Effector memory CD8-positive, alpha-beta T cell (primary cell): ENCODE measurements at regions not wholly inside any gene's neighbourhood (a gene's known extent, or its start where the extent isn't known, plus 50 kb on each side); places are given as distances from the start of the nearest gene placed in this dataset.

ENCODE experiments used
- ATAC-seq: fragments of 150-1000 bp; cut with Tn5 transposase; replicated peaks from 2 replicates; pipeline ENCODE4 v1.10.0; 2021; ENCODE audit warnings: mild to moderate bottlenecking, moderate library complexity
- DNase-seq, 3 experiments: peaks; one replicate each; pipeline ENCODE4 v3.0.0; 2021
- H3K27ac Mint-ChIP-seq, 2 donors: one replicate each; pipeline ENCODE4 v1.8.0; 2022; ENCODE audit warnings: mild to moderate bottlenecking in 2 of 2, mixed read lengths in 2 of 2, moderate library complexity in 2 of 2
- H3K27me3 Mint-ChIP-seq, 2 donors: one replicate each; pipeline ENCODE4 v1.8.0; 2022; ENCODE audit warnings: mixed read lengths in 2 of 2
- H3K36me3 Mint-ChIP-seq: one replicate; pipeline ENCODE4 v1.8.0; 2022; ENCODE audit warnings: mild to moderate bottlenecking, moderate library complexity, mixed read lengths; ENCODE audit not compliant: insufficient read depth
- H3K4me1 Mint-ChIP-seq, 2 donors: one replicate each; pipeline ENCODE4 v1.8.0; 2022; ENCODE audit warnings: low read depth in 2 of 2, mixed read lengths in 2 of 2
- H3K4me3 Mint-ChIP-seq, 2 donors: one replicate each; pipeline ENCODE4 v1.8.0; 2022; ENCODE audit warnings: mild to moderate bottlenecking in 2 of 2, mixed read lengths in 2 of 2, moderate library complexity in 2 of 2
- H3K9me3 Mint-ChIP-seq, 2 donors: one replicate each; pipeline ENCODE4 v1.8.0; 2022; ENCODE audit warnings: mixed read lengths in 2 of 2

DNA sequence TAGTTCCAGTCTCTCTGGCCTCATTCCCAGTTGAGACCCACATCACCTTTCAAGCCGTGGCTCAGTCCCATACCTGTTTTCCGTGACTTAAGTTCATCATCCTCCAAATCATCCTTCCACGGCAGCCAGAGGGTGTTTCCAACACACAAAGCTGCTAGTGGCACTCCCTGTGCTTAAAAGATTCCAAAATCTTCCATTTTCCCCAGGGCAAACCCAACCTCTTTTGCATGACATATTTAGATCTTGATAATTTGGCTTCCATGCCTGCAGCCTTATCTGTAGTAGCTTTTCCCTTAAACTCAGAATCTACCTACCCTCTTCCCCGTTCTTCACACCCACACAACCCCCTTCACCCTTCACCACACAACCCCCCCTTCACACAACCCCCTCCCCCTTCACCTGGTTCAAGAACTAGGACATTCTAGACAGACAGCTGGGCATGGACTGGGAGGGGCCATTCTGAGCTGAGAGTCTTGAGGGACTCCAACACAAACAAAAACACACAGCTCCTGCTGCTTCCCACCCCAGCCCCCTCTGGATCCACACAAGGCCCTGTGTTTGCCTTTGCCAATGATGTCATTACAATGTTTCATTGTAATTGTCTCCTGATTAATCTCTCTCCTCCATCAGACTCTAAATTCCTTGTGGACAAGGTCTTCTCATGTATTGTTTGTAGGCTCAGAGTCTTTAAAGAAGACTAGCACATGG is 268.2 kb downstream of the SH3GL2 start:
- ATAC-seq (no peak), DNase-seq (no peak)
- Mint-ChIP-seq H3K36me3 (no peaks in the 10 kb centered on the region), H3K4me3 (no peak overlapping the region), H3K27ac (no peak overlapping the region), H3K9me3 (peaks cover 4 to 23% of the 10 kb centered on the region in 2 donors), H3K4me1 (no peaks in the 10 kb centered on the region), H3K27me3 (no peaks in the 10 kb centered on the region)

DNA sequence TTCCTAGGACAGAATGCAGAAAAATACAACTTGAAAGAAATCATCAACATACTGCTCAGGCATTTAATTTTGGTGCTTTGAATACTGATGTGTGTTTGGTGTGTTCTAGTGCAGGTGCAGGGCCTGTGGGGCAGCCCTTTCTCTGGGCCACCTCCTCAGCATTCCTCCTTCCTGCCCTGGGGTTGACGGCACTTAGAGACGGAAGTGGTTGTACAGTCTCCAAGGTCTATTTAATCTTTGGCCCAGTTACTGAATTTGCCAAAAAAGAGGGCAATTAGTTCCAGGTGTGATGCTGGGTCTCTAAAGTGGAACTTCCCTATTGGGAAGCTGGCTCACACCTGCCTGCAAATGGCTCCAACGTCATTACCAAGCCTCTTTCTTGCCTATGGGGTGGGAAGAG is 269.0 kb downstream of the SH3GL2 start:
- no peak overlapping the region for H3K27ac Mint-ChIP-seq
- no peak overlapping the region for H3K4me3 Mint-ChIP-seq
- DNase-seq (no peak), ATAC-seq (no peak)
- no peaks in the 10 kb centered on the region for H3K36me3 Mint-ChIP-seq
- peaks cover 4 to 16% of the 10 kb centered on the region in 2 donors for H3K9me3 Mint-ChIP-seq
- H3K27me3 Mint-ChIP-seq: no peaks in the 10 kb centered on the region
- no peaks in the 10 kb centered on the region for H3K4me1 Mint-ChIP-seq

DNA sequence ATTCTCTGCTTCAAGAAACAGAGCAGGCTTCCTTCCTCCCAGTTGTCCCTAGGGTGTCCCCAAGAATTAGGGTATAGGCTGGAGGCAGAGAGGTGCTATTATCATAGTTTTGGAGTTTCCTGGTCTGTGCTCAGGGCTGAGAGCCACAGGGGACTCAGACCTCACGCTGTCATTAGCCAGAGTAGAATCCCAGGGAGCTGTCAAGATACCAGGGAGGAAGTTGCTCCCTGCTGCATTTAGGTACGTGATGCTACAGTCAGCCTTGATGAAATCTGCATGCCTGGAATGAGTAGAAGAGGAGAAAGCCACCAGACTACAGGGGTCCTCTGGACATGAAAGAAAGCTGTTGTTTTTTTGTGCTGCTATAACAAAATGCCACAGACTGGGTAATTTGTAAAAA is 273.2 kb downstream of the SH3GL2 start:
- H3K9me3 Mint-ChIP-seq: peaks cover 0 to 2% of the 10 kb centered on the region in 2 donors
- ATAC-seq: no peak
- no peak overlapping the region for H3K4me3 Mint-ChIP-seq

DNA sequence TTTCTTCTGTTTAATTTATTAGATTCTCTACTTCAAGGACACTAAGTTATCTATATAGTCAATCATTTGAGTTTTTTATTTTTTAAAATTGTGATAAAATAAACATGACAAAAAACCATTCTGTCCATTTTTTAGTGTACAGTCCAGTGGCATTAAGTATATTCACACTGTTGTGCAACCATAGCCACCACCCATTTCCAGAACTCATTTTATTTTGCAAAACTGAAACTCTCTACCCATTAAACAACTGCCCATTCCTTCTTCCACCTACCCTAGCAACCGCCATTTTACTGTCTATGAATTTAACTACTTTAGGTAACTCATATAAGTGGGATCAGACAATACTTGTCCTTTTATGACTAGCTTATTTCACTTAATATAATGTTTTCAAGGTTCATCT is 275.6 kb downstream of the SH3GL2 start:
- no peak overlapping the region for H3K4me3 Mint-ChIP-seq
- ATAC-seq (no peak), DNase-seq (no peak)
- H3K36me3 Mint-ChIP-seq: no peaks in the 10 kb centered on the region
- H3K27me3 Mint-ChIP-seq: no peaks in the 10 kb centered on the region
- peaks cover 0 to 4% of the 10 kb centered on the region in 2 donors for H3K9me3 Mint-ChIP-seq
- no peaks in the 10 kb centered on the region for H3K4me1 Mint-ChIP-seq
- H3K27ac Mint-ChIP-seq: no peak overlapping the region

More for the DNA sequence above, 273.2 kb downstream of the SH3GL2 start:
- Mint-ChIP-seq H3K27ac (no peak overlapping the region), H3K36me3 (no peaks in the 10 kb centered on the region), H3K27me3 (no peaks in the 10 kb centered on the region), H3K4me1 (no peaks in the 10 kb centered on the region)
- no peak for DNase-seq

DNA sequence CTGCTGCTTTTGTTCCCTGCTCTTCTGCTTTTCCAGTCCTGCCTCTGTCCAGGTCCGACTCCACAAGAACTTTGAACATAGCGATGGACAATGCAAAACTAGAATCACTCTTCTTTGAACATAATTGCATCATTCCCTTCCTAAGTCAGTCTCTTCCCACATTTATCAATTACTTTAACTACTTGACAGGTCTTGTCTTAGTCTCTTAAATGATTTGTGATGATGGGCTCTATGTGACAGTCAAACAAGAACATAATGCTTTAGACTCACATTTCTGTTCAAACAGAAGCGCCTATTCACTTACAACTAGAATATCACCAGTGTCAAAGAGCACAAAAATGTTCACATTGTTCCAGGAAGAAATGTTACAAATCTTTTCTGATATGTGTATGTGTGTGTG is 278.1 kb downstream of the SH3GL2 start:
- H3K4me1 Mint-ChIP-seq: no peaks in the 10 kb centered on the region

DNA sequence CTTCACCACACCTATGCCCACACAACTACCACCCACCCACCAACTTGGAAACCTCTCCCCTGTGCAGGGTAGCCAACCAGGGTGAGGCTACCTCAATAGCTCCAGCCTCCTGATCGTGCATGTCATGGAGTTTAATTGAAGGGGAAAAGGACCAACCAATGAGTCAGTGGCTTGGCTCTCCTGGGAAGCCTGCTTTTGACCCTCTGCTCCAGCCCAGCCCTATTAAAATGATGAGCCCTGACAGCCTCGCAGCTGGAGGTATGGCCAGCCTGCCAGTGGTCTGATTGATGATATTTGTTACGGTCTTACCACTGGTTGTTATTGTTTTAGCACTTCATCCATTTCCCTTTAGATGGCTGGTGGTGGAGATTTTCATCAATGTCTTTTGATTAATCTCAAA is 280.4 kb downstream of the SH3GL2 start:
- Mint-ChIP-seq H3K4me1 (no peaks in the 10 kb centered on the region), H3K9me3 (peaks cover 0 to 7% of the 10 kb centered on the region in 2 donors), H3K27me3 (no peaks in the 10 kb centered on the region), H3K4me3 (no peak overlapping the region), H3K36me3 (no peaks in the 10 kb centered on the region), H3K27ac (no peak overlapping the region)
- ATAC-seq (no peak), DNase-seq (no peak)

More for the DNA sequence above, 278.1 kb downstream of the SH3GL2 start:
- H3K4me3 Mint-ChIP-seq: no peak overlapping the region
- peaks cover 0 to 7% of the 10 kb centered on the region in 2 donors for H3K9me3 Mint-ChIP-seq
- no peaks in the 10 kb centered on the region for H3K36me3 Mint-ChIP-seq
- H3K27me3 Mint-ChIP-seq: no peaks in the 10 kb centered on the region
- DNase-seq (no peak), ATAC-seq (no peak)
- H3K27ac Mint-ChIP-seq: no peak overlapping the region

DNA sequence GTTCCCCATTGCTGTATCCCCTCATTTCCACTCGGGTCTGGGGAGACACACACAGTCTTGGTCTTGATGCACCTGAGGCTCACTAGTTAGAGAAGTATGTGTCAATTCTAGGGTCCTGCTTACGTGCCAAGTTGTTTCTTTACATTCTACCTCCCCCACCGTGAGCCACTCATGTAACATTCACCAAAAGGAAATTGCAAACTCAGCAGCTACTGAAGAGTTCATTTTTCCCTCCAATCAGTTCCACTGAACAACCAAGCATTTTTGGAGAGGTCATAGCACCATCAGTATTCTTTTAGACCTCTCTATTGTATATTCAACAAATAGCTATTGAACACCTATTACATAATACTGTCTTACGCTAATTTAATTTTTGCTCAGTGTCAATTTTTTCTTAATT is 281.1 kb downstream of the SH3GL2 start:
- no peak overlapping the region for H3K27ac Mint-ChIP-seq
- H3K4me1 Mint-ChIP-seq: no peaks in the 10 kb centered on the region
- DNase-seq (no peak), ATAC-seq (no peak)
- no peaks in the 10 kb centered on the region for H3K27me3 Mint-ChIP-seq
- H3K4me3 Mint-ChIP-seq: no peak overlapping the region
- peaks cover 0 to 7% of the 10 kb centered on the region in 2 donors for H3K9me3 Mint-ChIP-seq
- no peaks in the 10 kb centered on the region for H3K36me3 Mint-ChIP-seq

DNA sequence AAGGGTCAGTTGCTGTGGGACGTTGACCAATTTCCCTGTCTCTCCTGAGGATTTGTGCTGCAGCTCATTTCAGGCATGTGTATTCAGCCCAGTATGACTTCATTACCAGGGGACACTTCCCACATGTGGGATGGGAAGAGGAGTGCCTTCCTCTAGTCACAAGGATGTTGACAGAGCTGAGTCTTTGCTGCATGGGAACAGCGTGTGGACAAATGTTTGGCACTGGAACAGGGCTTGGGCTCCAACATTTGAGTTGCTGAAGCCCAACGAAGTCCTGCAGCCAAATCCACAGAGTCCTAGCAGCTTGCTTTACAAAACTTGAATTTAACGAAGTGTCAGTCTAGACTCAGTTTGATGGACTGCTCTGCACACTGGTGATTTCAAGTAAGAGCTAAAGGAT is 283.2 kb downstream of the SH3GL2 start:
- Mint-ChIP-seq H3K4me1 (no peaks in the 10 kb centered on the region), H3K27ac (no peak overlapping the region), H3K36me3 (no peaks in the 10 kb centered on the region), H3K27me3 (no peaks in the 10 kb centered on the region), H3K4me3 (no peak overlapping the region), H3K9me3 (peaks cover 0 to 10% of the 10 kb centered on the region in 2 donors)
- ATAC-seq: no peak
- DNase-seq: no peak

DNA sequence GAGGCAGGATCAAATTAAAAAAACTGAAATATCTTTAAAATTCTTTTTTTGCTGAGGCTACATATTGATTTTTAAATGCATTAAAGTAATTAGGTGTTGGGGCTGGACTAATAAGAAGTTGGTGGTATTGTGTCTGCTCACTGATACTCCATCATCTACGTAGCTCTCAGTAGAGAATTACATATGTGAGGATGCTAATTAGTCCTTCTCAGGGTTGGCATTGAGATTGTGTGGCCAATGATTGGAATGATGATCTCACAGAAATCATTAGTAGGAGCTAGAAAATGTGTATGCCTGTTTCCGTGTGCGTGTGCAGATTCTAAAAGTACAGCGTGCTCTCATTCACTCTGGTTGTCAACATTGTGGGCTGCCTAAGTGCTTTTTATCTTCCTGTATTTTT is 283.8 kb downstream of the SH3GL2 start:
- Mint-ChIP-seq H3K27me3 (no peaks in the 10 kb centered on the region), H3K36me3 (no peaks in the 10 kb centered on the region), H3K4me3 (no peak overlapping the region), H3K9me3 (peaks cover 0 to 10% of the 10 kb centered on the region in 2 donors), H3K4me1 (no peaks in the 10 kb centered on the region), H3K27ac (no peak overlapping the region)
- DNase-seq (no peak), ATAC-seq (no peak)

DNA sequence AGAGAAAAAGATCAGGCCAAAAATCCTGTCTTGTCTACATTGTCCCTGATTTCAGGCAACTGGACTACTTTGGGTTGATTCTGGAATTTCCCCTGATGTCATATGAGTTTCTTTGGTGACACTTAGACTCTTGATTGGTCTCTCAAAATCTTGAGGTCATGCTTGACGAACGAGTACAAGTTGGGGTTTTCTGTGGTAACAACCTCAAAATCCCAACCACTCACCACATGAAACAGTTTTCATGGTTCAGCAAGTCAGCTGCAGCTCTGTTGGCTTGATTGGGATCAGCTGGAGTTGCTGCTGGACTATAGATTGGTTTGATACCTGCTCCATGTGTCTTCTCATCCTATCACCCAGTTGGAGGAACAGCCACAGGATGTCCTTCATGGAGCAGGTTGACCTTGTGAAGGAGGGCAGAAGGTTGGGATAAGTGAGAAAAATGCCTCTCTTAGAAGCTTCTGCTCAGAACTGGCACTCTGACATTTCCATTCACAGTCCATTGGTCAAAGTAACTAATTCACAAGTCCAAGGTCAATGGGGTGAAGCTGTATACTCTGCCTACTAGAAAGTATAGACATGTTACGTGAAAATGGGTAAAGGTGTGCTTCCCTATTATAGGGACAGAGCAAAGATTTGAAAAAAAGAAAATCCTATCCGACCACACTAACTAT is 284.5 kb downstream of the SH3GL2 start:
- Mint-ChIP-seq H3K9me3 (peaks cover 0 to 11% of the 10 kb centered on the region in 2 donors), H3K36me3 (no peaks in the 10 kb centered on the region), H3K4me1 (no peaks in the 10 kb centered on the region), H3K27ac (no peak overlapping the region), H3K27me3 (no peaks in the 10 kb centered on the region), H3K4me3 (no peak overlapping the region)
- DNase-seq (no peak), ATAC-seq (no peak)

DNA sequence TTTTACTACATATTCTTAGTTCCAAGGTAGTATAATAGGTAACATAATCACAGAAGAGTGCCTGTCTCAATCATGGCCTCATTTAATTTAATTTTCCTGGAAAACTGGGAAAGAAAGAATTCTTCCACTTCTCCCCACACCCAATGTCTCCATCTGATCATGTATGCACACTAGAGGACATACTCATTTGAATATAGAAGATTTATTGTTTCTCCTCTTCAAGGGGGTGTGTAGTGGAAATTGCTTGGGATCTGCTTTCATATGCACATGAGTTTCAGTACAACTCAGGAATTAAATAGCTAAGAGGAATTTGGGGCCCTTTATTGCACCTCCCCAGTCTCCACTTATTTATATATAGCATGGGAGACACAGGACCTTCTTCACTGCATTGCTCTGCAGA is 285.1 kb downstream of the SH3GL2 start:
- Mint-ChIP-seq H3K9me3 (peaks cover under 1 to 10% of the 10 kb centered on the region in 2 donors), H3K27me3 (no peaks in the 10 kb centered on the region), H3K27ac (no peak overlapping the region), H3K36me3 (no peaks in the 10 kb centered on the region), H3K4me1 (no peaks in the 10 kb centered on the region), H3K4me3 (no peak overlapping the region)
- no peak for DNase-seq
- ATAC-seq: no peak

DNA sequence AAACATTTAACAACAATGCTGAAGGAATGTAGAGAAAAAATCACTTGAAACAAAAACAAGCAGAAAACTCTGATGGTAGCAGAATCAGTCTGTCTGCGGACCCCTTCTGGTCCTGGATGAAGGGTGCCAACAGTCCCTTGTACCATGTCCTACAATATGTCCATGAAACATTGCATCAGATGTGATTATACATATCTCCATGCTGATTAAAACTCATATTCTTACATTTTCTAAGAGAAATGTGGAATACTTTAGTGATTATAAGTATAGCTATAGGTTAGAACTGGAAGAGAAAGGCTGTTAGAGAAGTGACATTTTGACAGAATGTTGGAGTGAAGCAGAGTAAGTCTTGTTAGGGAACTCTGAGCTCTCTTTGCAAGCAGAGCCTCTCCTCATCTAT is 286.1 kb downstream of the SH3GL2 start:
- Mint-ChIP-seq H3K27me3 (no peaks in the 10 kb centered on the region), H3K4me1 (no peaks in the 10 kb centered on the region), H3K36me3 (no peaks in the 10 kb centered on the region), H3K27ac (no peak overlapping the region), H3K9me3 (peaks cover 5 to 11% of the 10 kb centered on the region in 2 donors), H3K4me3 (no peak overlapping the region)
- DNase-seq (no peak), ATAC-seq (no peak)

DNA sequence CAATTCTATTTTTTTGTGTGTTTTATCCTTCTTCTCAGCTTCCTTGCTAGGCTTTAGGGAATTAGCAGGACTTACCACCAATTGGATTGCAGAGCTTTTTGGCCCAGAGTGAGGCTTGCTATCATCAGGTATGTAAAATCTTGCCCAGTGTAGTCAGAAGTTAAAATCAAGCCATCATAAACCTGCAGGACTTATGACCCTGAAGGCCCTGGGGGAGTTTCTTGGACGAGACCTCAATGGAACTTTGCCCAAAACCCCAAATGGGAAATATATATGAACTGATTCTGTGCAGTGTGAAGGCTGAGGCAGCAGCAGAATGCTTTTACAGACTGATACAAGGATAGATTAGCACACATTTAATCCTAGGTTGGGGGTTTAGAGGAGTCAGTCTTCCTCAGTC is 287.0 kb downstream of the SH3GL2 start:
- Mint-ChIP-seq H3K36me3 (no peaks in the 10 kb centered on the region), H3K4me1 (no peaks in the 10 kb centered on the region), H3K9me3 (peaks cover 5 to 10% of the 10 kb centered on the region in 2 donors), H3K4me3 (no peak overlapping the region), H3K27me3 (no peaks in the 10 kb centered on the region), H3K27ac (no peak overlapping the region)
- DNase-seq: no peak
- ATAC-seq: no peak

DNA sequence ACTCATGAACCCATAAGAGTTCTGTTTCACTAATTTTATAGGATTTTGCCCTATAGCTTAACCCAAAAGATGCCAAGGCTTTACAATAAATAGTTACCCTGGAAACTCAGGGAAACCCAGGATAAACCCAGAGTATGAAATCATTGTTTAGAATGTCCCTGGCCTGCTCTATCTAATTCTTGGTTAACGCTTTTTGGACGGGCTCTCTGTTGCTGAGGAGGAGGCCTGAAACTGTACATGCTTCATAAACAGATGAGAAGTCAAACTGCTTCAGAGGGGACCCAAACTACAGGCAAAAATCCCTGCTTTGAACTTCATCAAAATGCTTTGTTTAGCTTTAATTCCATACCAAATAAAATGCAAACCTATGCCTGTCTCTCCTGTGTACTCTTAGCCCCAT is 291.9 kb downstream of the SH3GL2 start:
- Mint-ChIP-seq H3K36me3 (peaks cover 4% of the 10 kb centered on the region), H3K4me3 (no peak overlapping the region), H3K27ac (no peak overlapping the region), H3K9me3 (peaks cover 5 to 9% of the 10 kb centered on the region in 2 donors), H3K4me1 (no peaks in the 10 kb centered on the region), H3K27me3 (no peaks in the 10 kb centered on the region)
- no peak for DNase-seq
- ATAC-seq: no peak
